ENCODE measurements at regions not wholly inside any gene's neighbourhood (a gene's known extent, or its start where the extent isn't known, plus 50 kb on each side); places are given as distances from the start of the nearest gene placed in this dataset.

DNA sequence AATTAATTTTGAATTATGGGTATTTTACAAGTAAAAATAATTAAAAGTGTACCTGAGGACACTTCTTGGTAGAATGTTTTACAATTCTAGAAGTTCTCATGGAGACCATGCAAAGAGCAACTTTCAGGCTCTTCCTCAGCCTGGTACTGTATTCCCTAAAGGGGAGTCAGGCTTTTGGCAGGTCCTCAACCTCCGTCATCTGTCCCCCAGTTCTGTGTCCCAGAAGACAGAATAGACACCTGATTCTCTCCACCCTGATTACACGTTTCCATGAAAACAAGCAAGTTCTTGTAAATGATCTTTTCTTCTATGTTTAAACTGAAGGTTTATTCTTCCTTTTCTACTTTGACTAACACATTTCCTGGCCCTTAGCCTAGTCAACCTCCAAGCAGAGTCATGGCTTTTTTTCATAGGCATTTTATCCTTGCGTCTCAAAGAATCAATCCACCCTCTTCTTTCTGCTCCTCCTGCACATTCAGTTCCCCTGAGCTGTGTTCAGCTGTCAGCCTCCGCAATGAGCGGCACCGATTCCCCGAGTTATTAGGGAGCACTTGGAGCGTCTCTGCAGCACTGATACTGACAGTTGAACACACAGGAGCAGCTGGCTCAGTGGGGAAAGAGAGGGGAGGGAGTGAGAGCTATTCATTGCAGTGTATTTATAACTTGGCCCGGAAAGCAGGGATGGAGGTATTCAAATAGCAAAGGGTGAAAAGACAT, 1082.4 kb upstream of the MAP3K7 start:
- DNase-seq (ENCODE audit: low read depth in 1 of 2, low spot score in 1 of 2) = no peak
- Histone ChIP-seq H3K27ac (replicated peaks) (no peak overlapping the region), H3K27me3 (ENCODE audit: insufficient read depth, poor library complexity, severe bottlenecking) (no peaks in the 10 kb centered on the region), H3K4me3 (replicated peaks; ENCODE audit: insufficient read depth, low read length) (no peak overlapping the region)
- TF ChIP-seq GABPA (IDR thresholded peaks at IDR 0.05; ENCODE audit: low read depth) (no peak), CTCF (IDR thresholded peaks at IDR 0.05; ENCODE audit: insufficient read depth, low read length) (no peak), POLR2AphosphoS5 (IDR thresholded peaks at IDR 0.05; ENCODE audit: low read depth) (no peak), SPI1 (IDR thresholded peaks at IDR 0.05; ENCODE audit: borderline replicate concordance, low read depth) (no peak), REST (IDR thresholded peaks at IDR 0.05; ENCODE audit: insufficient replicate concordance, low read depth) (no peak)

GRCh38 chr6:91667596-91667995, 1080.7 kb upstream of the MAP3K7 start:
- TF ChIP-seq REST (IDR thresholded peaks at IDR 0.05; ENCODE audit: insufficient replicate concordance, low read depth) (no peak), POLR2AphosphoS5 (IDR thresholded peaks at IDR 0.05; ENCODE audit: low read depth) (no peak), SPI1 (IDR thresholded peaks at IDR 0.05; ENCODE audit: borderline replicate concordance, low read depth) (no peak), CTCF (IDR thresholded peaks at IDR 0.05; ENCODE audit: insufficient read depth, low read length) (no peak), GABPA (IDR thresholded peaks at IDR 0.05; ENCODE audit: low read depth) (no peak)
- no peak for DNase-seq (ENCODE audit: low read depth in 1 of 2, low spot score in 1 of 2)
- Histone ChIP-seq H3K27ac (replicated peaks) (no peak overlapping the region), H3K4me3 (replicated peaks; ENCODE audit: insufficient read depth, low read length) (no peak overlapping the region), H3K27me3 (ENCODE audit: insufficient read depth, poor library complexity, severe bottlenecking) (no peaks in the 10 kb centered on the region)

DNA sequence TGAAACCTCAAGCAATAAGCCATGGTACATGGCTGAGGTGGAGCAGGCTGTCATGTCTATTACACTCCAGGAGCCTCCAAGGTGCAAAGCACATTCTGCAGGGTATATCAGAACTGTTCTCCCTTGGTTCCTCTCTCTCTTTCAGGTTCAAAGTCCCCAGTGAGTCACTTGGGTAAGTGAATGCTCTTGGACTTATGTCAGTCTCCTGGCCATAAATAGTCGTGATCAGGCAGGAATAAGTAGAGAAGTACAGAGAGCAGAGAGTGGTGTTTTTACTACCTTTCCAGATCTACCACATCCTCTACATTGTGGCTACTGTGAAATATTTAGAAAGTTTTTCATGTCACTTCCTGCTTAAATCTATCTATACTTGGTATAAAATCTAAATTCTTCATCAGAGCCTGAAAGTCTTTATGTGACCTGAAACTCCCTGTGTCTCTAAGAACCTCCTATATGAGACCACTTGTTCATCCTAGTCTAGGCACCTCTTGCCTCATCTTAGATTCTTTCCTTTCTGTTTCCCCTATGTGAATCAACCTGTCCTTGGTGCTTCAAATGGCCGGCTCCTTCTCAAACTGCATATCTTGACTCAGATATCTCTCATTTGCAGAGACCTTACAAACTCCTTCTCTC, 1077.6 kb upstream of the MAP3K7 start:
- Histone ChIP-seq H3K4me3 (replicated peaks; ENCODE audit: insufficient read depth, low read length) (no peak overlapping the region), H3K27ac (replicated peaks) (no peak overlapping the region), H3K27me3 (ENCODE audit: insufficient read depth, poor library complexity, severe bottlenecking) (no peaks in the 10 kb centered on the region)
- DNase-seq (ENCODE audit: low read depth in 1 of 2, low spot score in 1 of 2) = no peak
- TF ChIP-seq GABPA (IDR thresholded peaks at IDR 0.05; ENCODE audit: low read depth) = no peak
- no peak for TF ChIP-seq SPI1 (IDR thresholded peaks at IDR 0.05; ENCODE audit: borderline replicate concordance, low read depth)
- no peak for TF ChIP-seq CTCF (IDR thresholded peaks at IDR 0.05; ENCODE audit: insufficient read depth, low read length)
- TF ChIP-seq POLR2AphosphoS5 (IDR thresholded peaks at IDR 0.05; ENCODE audit: low read depth) = no peak
- TF ChIP-seq REST (IDR thresholded peaks at IDR 0.05; ENCODE audit: insufficient replicate concordance, low read depth) = no peak
